Small intestine (tissue), 7 donors: ENCODE measurements at regions not wholly inside any gene's neighbourhood (a gene's known extent, or its start where the extent isn't known, plus 50 kb on each side); places are given as distances from the start of the nearest gene placed in this dataset.

ENCODE experiments used
- DNase-seq, 2 donors: peaks; one replicate each; pipeline versions ENCODE4 v3.0.0 to v3.0.0-alpha.2; 2013
- FAIRE-seq: peaks from 2 replicates; lab custom pipeline; 2012; peaks lifted over from hg19 to GRCh38; lab: Jason Lieb, UNC
- H3K27ac ChIP-seq, 3 donors: one replicate each; pipeline ENCODE4 v1.5.1; 2013; ENCODE audit warnings: low read length in 2 of 3, mild to moderate bottlenecking in 2 of 3, control low read depth in 1 of 3, inconsistent platforms in 1 of 3, low read depth in 1 of 3, moderate library complexity in 1 of 3
- H3K27me3 ChIP-seq, 3 donors: one replicate each; pipeline ENCODE4 v1.6.1; 2013; ENCODE audit warnings: low read length in 3 of 3, inconsistent platforms in 1 of 3; ENCODE audit not compliant: control insufficient read depth in 3 of 3, insufficient read depth in 3 of 3
- H3K36me3 ChIP-seq, 3 donors: one replicate each; pipeline ENCODE4 v1.6.1; 2013; ENCODE audit warnings: low read length in 3 of 3, inconsistent platforms in 1 of 3, low read depth in 1 of 3, mild to moderate bottlenecking in 1 of 3, moderate library complexity in 1 of 3; ENCODE audit not compliant: control insufficient read depth in 3 of 3, insufficient read depth in 2 of 3
- H3K4me1 ChIP-seq, 3 donors: one replicate each; pipeline ENCODE4 v1.6.1; 2013; ENCODE audit warnings: low read length in 2 of 3, inconsistent platforms in 1 of 3, low read depth in 1 of 3, mild to moderate bottlenecking in 1 of 3, moderate library complexity in 1 of 3; ENCODE audit not compliant: control insufficient read depth in 3 of 3, insufficient read depth in 2 of 3
- H3K4me3 ChIP-seq, 3 donors: one replicate each; pipeline ENCODE4 v1.5.1; 2013; ENCODE audit warnings: low read length in 3 of 3, control low read depth in 1 of 3, inconsistent platforms in 1 of 3, low read depth in 1 of 3, mild to moderate bottlenecking in 1 of 3, moderate library complexity in 1 of 3
- H3K9me3 ChIP-seq, 2 donors: one replicate each; pipeline ENCODE4 v1.6.1; 2013; ENCODE audit warnings: low read depth in 1 of 2, low read length in 1 of 2; ENCODE audit not compliant: control insufficient read depth in 2 of 2, insufficient read depth in 1 of 2
- WGBS, 3 donors: extraction: QIAGEN DNeasy Blood & Tissue Kit; methylation state at CpG; one replicate each; pipeline ENCODE4 v1.1.7; 2013; 5-methylcytosine and 5-hydroxymethylcytosine counted together
- donor health status: healthy with polysubstance abuse.
- donor health status: control.
- donor health status: control.
- donor health status: Bipolar disorder and iron deficiency.
- donor health status: healthy.

DNA sequence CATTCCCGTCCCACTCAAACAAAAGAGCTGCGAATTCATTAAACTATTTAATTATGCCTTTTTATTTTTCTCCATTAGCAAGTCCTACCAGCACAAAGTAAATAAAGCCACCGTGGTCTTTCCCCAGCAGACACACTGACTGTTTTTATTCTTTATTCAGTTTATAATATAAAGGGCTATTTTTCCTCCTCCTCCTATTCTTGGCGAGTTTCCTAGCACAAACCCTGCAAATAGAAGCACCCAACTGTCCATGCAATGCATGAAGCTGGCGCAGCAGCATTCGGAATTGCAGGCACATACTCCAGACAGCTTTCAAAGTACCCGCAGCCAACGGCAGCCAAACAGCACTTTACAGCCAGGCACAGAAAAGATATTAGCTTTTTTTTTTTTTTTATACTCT lies 583.4 kb upstream of the PSMD7 start:
- FAIRE-seq, result no peak
- Histone ChIP-seq H3K27ac (no peak overlapping the region), H3K36me3 (no peaks in the 10 kb centered on the region), H3K4me1 (no peaks in the 10 kb centered on the region), H3K9me3 (no peaks in the 10 kb centered on the region), H3K27me3 (no peaks in the 10 kb centered on the region), H3K4me3 (no peak overlapping the region)
- no peak for DNase-seq
- WGBS, 3 donors, result 56 to 71% (median 69%) methylated on average over 8 of the region's 8 CpGs

DNA sequence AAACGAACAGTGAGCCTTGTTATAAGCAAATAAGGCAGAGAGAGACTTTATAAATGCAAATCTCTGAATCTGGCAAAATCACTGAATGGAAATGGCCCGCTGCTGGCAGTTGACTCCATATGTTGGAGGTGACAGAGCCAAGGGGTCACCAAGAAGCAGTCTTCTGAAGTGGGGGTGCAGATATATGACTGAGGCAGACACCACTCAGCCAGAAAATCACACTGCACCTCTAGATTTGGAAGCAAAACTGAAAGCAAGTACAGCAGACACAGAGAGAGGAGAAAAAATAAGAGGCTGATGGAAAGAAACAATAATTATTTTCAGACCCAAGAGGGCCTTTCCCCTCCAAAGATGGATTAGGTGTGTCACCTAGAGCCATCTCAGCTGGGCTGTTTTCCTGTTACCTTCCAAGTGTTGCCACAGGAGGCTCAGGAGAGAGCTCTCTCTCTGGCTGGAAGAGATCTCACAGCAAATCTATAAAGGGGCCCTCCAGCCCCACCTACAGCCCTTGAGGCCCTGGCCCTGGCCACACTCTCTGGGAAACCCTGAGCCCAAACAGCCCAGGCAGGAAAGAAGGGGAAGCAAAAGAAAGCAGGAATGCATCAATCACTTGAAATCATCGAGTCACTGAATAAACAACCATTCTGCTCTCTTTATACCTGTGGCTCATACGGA lies 585.1 kb upstream of the PSMD7 start:
- 49 to 55% (median 51%) methylated on average over 4 of the region's 4 CpGs for WGBS, 3 donors
- FAIRE-seq (no peak), DNase-seq (no peak)

DNA sequence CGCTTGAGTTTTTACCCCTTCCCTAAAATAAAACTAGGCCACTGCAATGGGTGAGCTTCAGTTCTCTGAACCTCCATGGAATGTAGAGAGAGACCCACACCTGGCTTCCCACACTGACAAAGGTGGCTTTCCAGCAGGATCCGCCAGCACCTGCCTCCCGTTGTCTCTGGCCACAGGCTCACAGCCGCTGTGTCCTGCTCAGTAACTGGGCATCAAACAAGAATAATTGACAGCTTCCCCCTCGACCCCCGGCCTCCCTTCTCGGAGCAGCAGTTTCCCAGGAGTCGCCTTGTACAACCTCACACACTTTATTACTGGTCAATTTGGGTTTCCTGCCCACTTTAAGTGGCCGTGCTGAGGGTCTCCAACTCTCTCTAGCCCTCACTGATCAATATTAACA lies 586.1 kb upstream of the PSMD7 start:
- DNase-seq, result no peak
- no peaks in the 10 kb centered on the region for H3K9me3 ChIP-seq
- H3K4me1 ChIP-seq, result no peaks in the 10 kb centered on the region
- no peaks in the 10 kb centered on the region for H3K27me3 ChIP-seq
- H3K36me3 ChIP-seq, result no peaks in the 10 kb centered on the region
- no peak for FAIRE-seq
- 67 to 68% (median 68%) methylated on average over 9 of the region's 9 CpGs for WGBS, 3 donors
- H3K4me3 ChIP-seq, result no peak overlapping the region
- H3K27ac ChIP-seq, result no peak overlapping the region

More for the DNA sequence above, 585.1 kb upstream of the PSMD7 start:
- no peaks in the 10 kb centered on the region for H3K27me3 ChIP-seq
- no peak overlapping the region for H3K27ac ChIP-seq
- H3K4me1 ChIP-seq, result no peaks in the 10 kb centered on the region
- H3K4me3 ChIP-seq, result no peak overlapping the region
- H3K36me3 ChIP-seq, result no peaks in the 10 kb centered on the region
- no peaks in the 10 kb centered on the region for H3K9me3 ChIP-seq

- DNase-seq (no peak), FAIRE-seq (no peak)
- Histone ChIP-seq H3K4me3 (no peak overlapping the region), H3K4me1 (no peaks in the 10 kb centered on the region), H3K27me3 (peaks cover 0 to 2% (median 0%) of the 10 kb centered on the region in 3 donors), H3K36me3 (no peaks in the 10 kb centered on the region), H3K9me3 (no peaks in the 10 kb centered on the region), H3K27ac (no peak overlapping the region)
- WGBS, 3 donors, result 70 to 75% (median 74%) methylated on average over 3 of the region's 3 CpGs
Measured at GRCh38 chr16:73707863-73708262, 588.8 kb upstream of the PSMD7 start.

DNA sequence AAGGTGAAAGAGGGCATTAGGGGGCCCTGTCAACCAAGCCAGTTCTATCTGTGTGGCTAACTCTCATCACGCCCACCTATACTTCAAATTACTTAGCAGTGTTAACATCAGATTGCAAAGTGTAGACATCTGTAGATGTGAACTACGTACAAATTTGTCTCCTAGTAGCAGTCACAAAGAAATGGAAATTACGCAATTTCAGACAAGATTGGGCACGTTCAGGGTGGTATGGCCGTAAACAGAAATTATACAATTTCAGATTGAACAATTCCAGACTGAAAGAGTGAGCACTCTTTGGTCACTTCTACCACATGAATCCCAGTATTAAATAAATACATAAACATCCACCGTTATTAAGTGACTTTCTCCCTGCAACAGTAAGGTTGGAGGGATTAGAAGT lies 592.7 kb upstream of the PSMD7 start:
- Histone ChIP-seq H3K27ac (no peak overlapping the region), H3K9me3 (no peaks in the 10 kb centered on the region), H3K4me1 (no peaks in the 10 kb centered on the region), H3K36me3 (no peaks in the 10 kb centered on the region), H3K27me3 (peaks cover 0 to 6% (median 0%) of the 10 kb centered on the region in 3 donors), H3K4me3 (no peak overlapping the region)
- no peak for FAIRE-seq
- WGBS, 3 donors, result 85 to 87% (median 86%) methylated on average over 6 of the region's 6 CpGs
- no peak for DNase-seq

DNA sequence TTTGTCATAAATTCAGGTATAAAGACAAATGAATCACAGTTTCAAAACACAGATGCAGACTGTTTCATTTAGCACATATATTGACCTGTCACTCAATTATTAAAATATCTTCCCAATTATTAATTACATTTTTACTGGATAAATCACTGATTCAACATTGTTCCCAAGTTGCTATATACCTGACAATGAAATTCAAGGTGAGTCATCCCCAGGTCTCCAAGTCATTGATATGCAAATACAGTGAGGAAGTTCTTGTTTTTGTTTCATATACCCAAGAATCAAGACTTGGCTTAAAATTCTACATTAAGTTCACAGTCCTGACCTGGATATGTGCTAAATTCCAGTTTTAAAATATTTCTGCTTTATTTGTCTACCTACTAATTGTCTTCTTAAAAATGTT lies 599.3 kb upstream of the PSMD7 start:
- Histone ChIP-seq H3K4me1 (no peaks in the 10 kb centered on the region), H3K36me3 (no peaks in the 10 kb centered on the region), H3K4me3 (no peak overlapping the region), H3K27me3 (peaks cover 0 to 4% (median 0%) of the 10 kb centered on the region in 3 donors), H3K9me3 (no peaks in the 10 kb centered on the region), H3K27ac (no peak overlapping the region)
- no peak for DNase-seq
- FAIRE-seq, result no peak

DNA sequence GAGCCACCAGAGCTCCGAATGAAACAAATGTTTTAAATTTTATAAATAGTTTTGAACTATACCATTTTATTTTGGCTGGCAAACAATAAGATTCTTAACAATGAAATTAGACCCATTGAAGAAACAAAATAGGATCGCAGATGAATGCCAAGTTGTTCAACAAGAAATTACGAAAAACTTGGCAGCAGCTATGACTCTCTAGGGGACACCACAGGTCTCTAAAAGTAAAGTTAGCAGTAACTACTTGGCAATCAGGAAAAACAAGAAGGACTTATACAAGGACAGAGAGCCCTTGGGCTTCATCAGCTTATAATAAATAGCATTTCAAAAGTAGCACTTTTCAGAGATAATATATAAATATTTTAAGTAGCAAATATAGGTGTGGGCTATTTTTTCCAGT lies 603.8 kb upstream of the PSMD7 start:
- no peak for FAIRE-seq
- Histone ChIP-seq H3K27me3 (no peaks in the 10 kb centered on the region), H3K9me3 (no peaks in the 10 kb centered on the region), H3K4me3 (no peak overlapping the region), H3K27ac (no peak overlapping the region), H3K36me3 (no peaks in the 10 kb centered on the region), H3K4me1 (no peaks in the 10 kb centered on the region)
- WGBS, 3 donors, result 73 to 83% (median 81%) methylated on average over 3 of the region's 3 CpGs
- no peak for DNase-seq

DNA sequence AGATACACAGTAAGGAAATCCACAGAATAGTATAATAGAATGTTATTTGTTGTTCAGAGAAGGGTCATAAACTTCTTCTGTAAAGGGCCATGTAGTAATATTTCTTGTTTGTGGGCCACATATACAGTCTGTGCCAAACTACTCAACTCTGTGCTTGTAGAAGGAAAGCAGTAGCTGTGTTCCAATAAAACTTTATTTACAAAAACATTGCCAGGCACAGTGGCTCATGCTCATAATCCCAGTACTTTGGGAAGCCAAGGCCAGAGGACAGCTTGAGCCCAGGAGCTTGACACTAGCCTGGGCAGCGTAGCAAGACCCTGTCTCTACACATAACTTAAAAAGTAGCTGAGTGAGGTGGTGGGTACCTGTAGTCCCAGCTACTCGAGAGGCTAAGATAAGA lies 612.8 kb upstream of the PSMD7 start:
- no peaks in the 10 kb centered on the region for H3K27me3 ChIP-seq
- no peaks in the 10 kb centered on the region for H3K9me3 ChIP-seq
- FAIRE-seq, result no peak
- no peak for DNase-seq
- 69 to 82% (median 75%) methylated on average over 2 of the region's 2 CpGs for WGBS, 3 donors
- H3K36me3 ChIP-seq, result no peaks in the 10 kb centered on the region
- H3K4me1 ChIP-seq, result no peaks in the 10 kb centered on the region
- no peak overlapping the region for H3K27ac ChIP-seq
- no peak overlapping the region for H3K4me3 ChIP-seq

DNA sequence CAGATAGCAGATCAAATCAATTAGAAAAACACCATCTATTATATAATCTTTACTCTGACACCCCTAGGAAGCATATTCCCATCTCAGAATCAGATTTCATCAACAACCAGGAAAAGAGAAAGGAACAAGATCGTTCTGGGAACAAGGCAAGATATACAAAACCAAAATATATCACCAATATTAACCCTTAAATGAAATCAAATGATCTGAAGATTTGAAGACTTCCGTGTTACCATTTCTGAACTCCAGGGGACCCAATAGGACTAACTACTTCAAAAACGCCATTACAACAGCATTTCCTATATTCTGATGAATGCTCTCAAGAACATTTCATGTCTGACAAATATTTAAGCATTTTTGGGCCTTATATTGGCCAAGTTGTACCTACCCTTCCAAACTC lies 624.2 kb upstream of the ZFHX3 start:
- DNase-seq (no peak), FAIRE-seq (no peak)
- H3K4me3 ChIP-seq, result no peak overlapping the region
- no peaks in the 10 kb centered on the region for H3K4me1 ChIP-seq
- peaks cover 0 to 4% (median 0%) of the 10 kb centered on the region in 3 donors for H3K27me3 ChIP-seq
- peaks cover 0 to 7% of the 10 kb centered on the region in 2 donors for H3K9me3 ChIP-seq
- no peaks in the 10 kb centered on the region for H3K36me3 ChIP-seq
- WGBS, 3 donors, result 37 to 60% (median 43%) methylated on average over 3 of the region's 3 CpGs
- H3K27ac ChIP-seq, result no peak overlapping the region
